Endothelial cell of umbilical vein (primary cell): ENCODE measurements at regions not wholly inside any gene's neighbourhood (a gene's known extent, or its start where the extent isn't known, plus 50 kb on each side); places are given as distances from the start of the nearest gene placed in this dataset.

Experiments
- BruUV-seq: library from RNA; stranded (reverse); fragments of 400-500 nt; replicated peaks from 2 replicates; lab custom pipeline; 2021; lab: Mats Ljungman, UMichigan
- CTCF ChIA-PET: fragments of 300-600, 350-600 bp; sonication (Branson Sonifier 250); formaldehyde crosslinking; loops from one replicate; lab custom pipeline; 2021; ENCODE audit warnings: antibody characterized with exemption, inconsistent platforms; lab: Charles Lee
- POLR2A ChIA-PET: fragments of 300-600, 350-600 bp; sonication (Branson Sonifier 250); formaldehyde crosslinking; loops from one replicate; lab custom pipeline; 2021; ENCODE audit warnings: antibody characterized with exemption, inconsistent platforms; lab: Charles Lee
- DNase-seq: peaks from one replicate; pipeline ENCODE4 v3.0.0-alpha.2; 2011; ENCODE audit warnings: low read depth, low spot score
- FAIRE-seq: peaks from 2 replicates; lab custom pipeline; 2011; peaks lifted over from hg19 to GRCh38; lab: Jason Lieb, UNC
- H2AFZ ChIP-seq: 2 replicates; pipeline ENCODE4 v1.6.0; 2012; ENCODE audit warnings: low read depth, low read length, control low read depth, inconsistent platforms
- H3K27ac ChIP-seq: 2 replicates; pipeline ENCODE4 v1.5.1; 2011; ENCODE audit warnings: low read depth, mild to moderate bottlenecking, control low read depth, low read length, moderate library complexity; ENCODE audit not compliant: insufficient read depth
- H3K27me3 ChIP-seq, 2 experiments: 2 replicates each; pipeline versions ENCODE4 v1.6.0 to v1.6.1; 2011; ENCODE audit warnings: low read length in 2 of 2, mixed read lengths in 1 of 2; ENCODE audit not compliant: control insufficient read depth in 2 of 2, insufficient read depth in 2 of 2
- H3K36me3 ChIP-seq, 2 experiments: 2 replicates in 1 of 2; 3 replicates in 1 of 2; pipeline ENCODE4 v1.5.1; 2011; ENCODE audit warnings: low read length in 2 of 2, mild to moderate bottlenecking in 1 of 2, moderate library complexity in 1 of 2; ENCODE audit not compliant: control insufficient read depth in 2 of 2, insufficient read depth in 2 of 2; ENCODE audit errors: extremely low read depth in 1 of 2
- H3K4me1 ChIP-seq: 3 replicates; pipeline ENCODE4 v1.5.1; 2011; ENCODE audit warnings: mild to moderate bottlenecking, low read length; ENCODE audit not compliant: control insufficient read depth, insufficient read depth; ENCODE audit errors: extremely low read depth
- H3K4me2 ChIP-seq: 2 replicates; pipeline ENCODE4 v1.6.1; 2011; ENCODE audit warnings: low read length, control low read depth, mixed read lengths; ENCODE audit not compliant: insufficient read depth
- H3K4me3 ChIP-seq, 3 experiments: fragments of 200-600 bp in 1 of 3; sonication (generic), shearing (Covaris generic) in 1 of 3; replicated peaks in 1 of 3; 2 replicates each; pipeline ENCODE4 v1.5.1; 2011 to 2016; ENCODE audit warnings: control low read depth in 3 of 3, low read length in 3 of 3, mild to moderate bottlenecking in 2 of 3, inconsistent platforms in 1 of 3, low read depth in 1 of 3, moderate library complexity in 1 of 3; ENCODE audit not compliant: insufficient read depth in 1 of 3
- H3K79me2 ChIP-seq: 2 replicates; pipeline ENCODE4 v1.6.0; 2012; ENCODE audit warnings: low read length, inconsistent platforms; ENCODE audit not compliant: control insufficient read depth, insufficient read depth
- H3K9ac ChIP-seq: replicated peaks from 2 replicates; pipeline ENCODE3; 2011; ENCODE audit warnings: low read length, control low read depth; ENCODE audit not compliant: insufficient read depth; ENCODE audit errors: extremely low read depth
- H3K9me1 ChIP-seq: replicated peaks from 3 replicates; pipeline ENCODE4 v1.6.0; 2011; ENCODE audit warnings: mild to moderate bottlenecking, low read length; ENCODE audit not compliant: control insufficient read depth, insufficient read depth; ENCODE audit errors: extremely low read depth
- H3K9me3 ChIP-seq: replicated peaks from 2 replicates; pipeline ENCODE4 v1.5.1; 2012; ENCODE audit warnings: low read length, inconsistent platforms; ENCODE audit not compliant: control insufficient read depth, insufficient read depth
- H4K20me1 ChIP-seq: replicated peaks from 2 replicates; pipeline ENCODE3; 2011; ENCODE audit warnings: mild to moderate bottlenecking, low read length; ENCODE audit not compliant: control insufficient read depth, insufficient read depth; ENCODE audit errors: extremely low read depth
- CTCF ChIP-seq, 2 donors: IDR thresholded peaks; 1 replicate in 1 of 2; 2 replicates in 1 of 2; pipeline ENCODE4 v1.5.1; 2011; ENCODE audit warnings: low read length in 2 of 2, mild to moderate bottlenecking in 2 of 2, moderate library complexity in 2 of 2, control low read depth in 1 of 2, inconsistent platforms in 1 of 2, low read depth in 1 of 2; ENCODE audit not compliant: insufficient read depth in 1 of 2; ENCODE audit errors: extremely low read depth in 1 of 2
- EZH2 ChIP-seq: IDR thresholded peaks from 2 replicates; pipeline ENCODE4 v1.6.1; 2012; ENCODE audit warnings: borderline replicate concordance, low read depth, mild to moderate bottlenecking, moderate library complexity, low read length, inconsistent platforms; ENCODE audit not compliant: severe bottlenecking
- FOS ChIP-seq: IDR thresholded peaks from 2 replicates; pipeline ENCODE4 v1.6.1; 2011; ENCODE audit warnings: mild to moderate bottlenecking, low read length, moderate library complexity, borderline replicate concordance; ENCODE audit not compliant: insufficient read depth
- GATA2 ChIP-seq: IDR thresholded peaks from 2 replicates; pipeline ENCODE4 v1.7.0; 2011; ENCODE audit warnings: low read depth, mild to moderate bottlenecking, moderate library complexity, mixed read lengths, low read length; ENCODE audit not compliant: insufficient read length, insufficient read depth
- JUN ChIP-seq: IDR thresholded peaks from 2 replicates; pipeline ENCODE4 v1.6.1; 2011; ENCODE audit warnings: borderline replicate concordance, low read depth; ENCODE audit not compliant: insufficient read length, insufficient read depth
- MAX ChIP-seq: IDR thresholded peaks from 2 replicates; pipeline ENCODE4 v1.6.1; 2011; ENCODE audit not compliant: insufficient read depth, insufficient read length
- MYC ChIP-seq: IDR thresholded peaks from one replicate; pipeline ENCODE4 v1.6.1; 2011; ENCODE audit warnings: mild to moderate bottlenecking, low read depth, low read length
- POLR2A ChIP-seq: IDR thresholded peaks from 2 replicates; pipeline ENCODE4 v1.6.1; 2012; ENCODE audit warnings: low read depth, mild to moderate bottlenecking, control low read depth, low read length
- POLR2AphosphoS5 ChIP-seq: IDR thresholded peaks from 2 replicates; pipeline ENCODE4 v1.6.1; 2012; ENCODE audit warnings: low read depth, mild to moderate bottlenecking, control low read depth, low read length, moderate library complexity; ENCODE audit not compliant: insufficient read depth
- dilution Hi-C: fragments of 300-500 bp; cut with MboI; formaldehyde crosslinking; loops from one replicate; pipeline ENCODE4 v1.15.0; 2019; ENCODE audit warnings: low sequenced_read_pairs; ENCODE audit not compliant: extremely low pct_ligation_motif_present
- intact Hi-C: fragments of 100-400 bp; cut with micrococcal nuclease; formaldehyde crosslinking; loops from one replicate; pipeline ENCODE4 v1.10.0; 2022

GRCh38 chr1:83060221-83060620 lies 938.7 kb downstream of the TTLL7 start:
- Histone ChIP-seq H3K27me3 (no peaks in the 10 kb centered on the region), H4K20me1 (no peaks in the 10 kb centered on the region), H3K36me3 (no peaks in the 10 kb centered on the region), H3K4me3 (no peak overlapping the region), H3K4me1 (no peaks in the 10 kb centered on the region), H3K27ac (no peak overlapping the region), H3K9me1 (no peaks in the 10 kb centered on the region), H3K79me2 (no peaks in the 10 kb centered on the region), H3K9ac (no peak overlapping the region), H3K9me3 (no peaks in the 10 kb centered on the region), H3K4me2 (no peak overlapping the region), H2AFZ (no peak overlapping the region)
- CTCF ChIA-PET = interaction anchor here (0.7 kb wide), 1 partner anchor 10 kb away, joined by 3 read pairs; no protein-coding TSS in a partner anchor
- POLR2A ChIA-PET = no interaction called here
- TF ChIP-seq POLR2A (no peak), MYC (no peak), GATA2 (no peak), CTCF (IDR thresholded peaks at IDR 0.05; ENCODE audit: extremely low read depth in 1 of 2, insufficient read depth in 1 of 2, low read depth in 1 of 2, low read length in 2 of 2) (no peak), FOS (no peak), MAX (no peak), JUN (no peak), EZH2 (no peak), POLR2AphosphoS5 (no peak)
- FAIRE-seq (no peak), DNase-seq (no peak)
- BruUV-seq = no TSS peak
- intact Hi-C loops (no loop called here), dilution Hi-C loops (no loop called here)
